Fibroblast of lung (primary cell): ENCODE measurements at regions not wholly inside any gene's neighbourhood (a gene's known extent, or its start where the extent isn't known, plus 50 kb on each side); places are given as distances from the start of the nearest gene placed in this dataset.

Source experiments
- DNase-seq, 2 donors: peaks; one replicate each; pipeline versions ENCODE4 v3.0.0 to v3.0.0-alpha.2; 2010; ENCODE audit warnings: low read depth in 2 of 2
- H2AFZ ChIP-seq: 2 replicates; pipeline ENCODE4 v1.5.1; 2012; ENCODE audit warnings: low read length, control low read depth, inconsistent platforms
- H3K27ac ChIP-seq: 2 replicates; pipeline ENCODE4 v1.5.1; 2011; ENCODE audit warnings: low read length, control low read depth; ENCODE audit not compliant: insufficient read depth
- H3K27me3 ChIP-seq: 2 replicates; pipeline ENCODE4 v1.5.1; 2011; ENCODE audit warnings: mild to moderate bottlenecking, low read length; ENCODE audit not compliant: control insufficient read depth, insufficient read depth
- H3K36me3 ChIP-seq: 2 replicates; pipeline ENCODE4 v1.5.1; 2011; ENCODE audit warnings: low read length; ENCODE audit not compliant: control insufficient read depth, insufficient read depth
- H3K4me1 ChIP-seq: 2 replicates; pipeline ENCODE4 v1.5.1; 2011; ENCODE audit warnings: low read length; ENCODE audit not compliant: control insufficient read depth, insufficient read depth; ENCODE audit errors: extremely low read depth
- H3K4me2 ChIP-seq: 2 replicates; pipeline ENCODE4 v1.5.1; 2011; ENCODE audit warnings: low read length, control low read depth; ENCODE audit not compliant: insufficient read depth; ENCODE audit errors: extremely low read depth
- H3K4me3 ChIP-seq, 4 experiments: fragments of 200-600 bp in 1 of 4; sonication (generic) in 1 of 4; replicated peaks in 1 of 4; 2 replicates each; pipeline ENCODE4 v1.5.1; 2011 to 2016; ENCODE audit warnings: low read length in 4 of 4, low read depth in 3 of 4, mild to moderate bottlenecking in 3 of 4, control low read depth in 2 of 4, inconsistent platforms in 1 of 4, mixed read lengths in 1 of 4; ENCODE audit not compliant: insufficient read depth in 1 of 4; ENCODE audit errors: control extremely low read depth in 1 of 4
- H3K79me2 ChIP-seq: 2 replicates; pipeline ENCODE4 v1.5.1; 2012; ENCODE audit warnings: mild to moderate bottlenecking, low read length, inconsistent platforms; ENCODE audit not compliant: control insufficient read depth, insufficient read depth
- H3K9ac ChIP-seq: 2 replicates; pipeline ENCODE4 v1.5.1; 2011; ENCODE audit warnings: mild to moderate bottlenecking, low read length, control low read depth; ENCODE audit not compliant: insufficient read depth
- H3K9me3 ChIP-seq: 2 replicates; pipeline ENCODE4 v1.5.1; 2012; ENCODE audit warnings: low read depth, low read length; ENCODE audit not compliant: control insufficient read depth, insufficient read depth
- H4K20me1 ChIP-seq: 2 replicates; pipeline ENCODE4 v1.5.1; 2011; ENCODE audit warnings: low read length; ENCODE audit not compliant: control insufficient read depth, insufficient read depth; ENCODE audit errors: extremely low read depth
- EZH2 ChIP-seq: IDR thresholded peaks from 2 replicates; pipeline ENCODE4 v1.5.1; 2012; ENCODE audit warnings: low read length, control low read depth, mild to moderate bottlenecking; ENCODE audit errors: missing control alignments
- TF ChIP-seq, protein P1 (sequence below), 2 donors: IDR thresholded peaks in 1 of 2; conservative IDR thresholded peaks in 1 of 2; 1 replicate in 1 of 2; 2 replicates in 1 of 2; pipeline ENCODE4 v1.5.1; 2011 to 2012; ENCODE audit warnings: low read length in 2 of 2, control low read depth in 1 of 2, inconsistent platforms in 1 of 2, low read depth in 1 of 2, mild to moderate bottlenecking in 1 of 2

DNA sequence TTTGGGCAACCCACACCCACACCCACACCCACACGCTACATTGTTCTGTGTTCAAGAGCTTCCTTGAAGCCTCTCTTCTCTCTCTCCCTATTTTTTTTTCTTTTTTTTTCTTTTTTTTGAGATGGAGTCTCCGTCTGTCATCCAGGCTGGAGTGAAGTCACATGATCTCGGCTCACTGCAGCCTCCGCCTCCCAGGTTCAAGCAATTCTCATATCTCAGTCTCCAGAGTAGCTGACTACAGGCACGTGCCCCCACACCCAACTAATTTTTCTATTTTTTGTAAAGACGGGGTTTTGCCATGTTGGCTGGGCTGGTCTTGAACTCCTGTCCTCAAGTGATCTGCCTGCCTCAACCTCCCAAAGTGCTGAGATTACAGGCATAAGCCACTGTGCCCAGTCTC lies 271.1 kb downstream of the SHQ1 start:
- no peak overlapping the region for H2AFZ ChIP-seq
- H3K9me3 ChIP-seq = no peaks in the 10 kb centered on the region
- H3K27ac ChIP-seq = no peak overlapping the region
- H3K36me3 ChIP-seq = no peaks in the 10 kb centered on the region
- H3K4me1 ChIP-seq = no peaks in the 10 kb centered on the region
- H3K4me3 ChIP-seq = no peak overlapping the region
- no peak for TF ChIP-seq EZH2
- TF ChIP-seq, protein P1, sequence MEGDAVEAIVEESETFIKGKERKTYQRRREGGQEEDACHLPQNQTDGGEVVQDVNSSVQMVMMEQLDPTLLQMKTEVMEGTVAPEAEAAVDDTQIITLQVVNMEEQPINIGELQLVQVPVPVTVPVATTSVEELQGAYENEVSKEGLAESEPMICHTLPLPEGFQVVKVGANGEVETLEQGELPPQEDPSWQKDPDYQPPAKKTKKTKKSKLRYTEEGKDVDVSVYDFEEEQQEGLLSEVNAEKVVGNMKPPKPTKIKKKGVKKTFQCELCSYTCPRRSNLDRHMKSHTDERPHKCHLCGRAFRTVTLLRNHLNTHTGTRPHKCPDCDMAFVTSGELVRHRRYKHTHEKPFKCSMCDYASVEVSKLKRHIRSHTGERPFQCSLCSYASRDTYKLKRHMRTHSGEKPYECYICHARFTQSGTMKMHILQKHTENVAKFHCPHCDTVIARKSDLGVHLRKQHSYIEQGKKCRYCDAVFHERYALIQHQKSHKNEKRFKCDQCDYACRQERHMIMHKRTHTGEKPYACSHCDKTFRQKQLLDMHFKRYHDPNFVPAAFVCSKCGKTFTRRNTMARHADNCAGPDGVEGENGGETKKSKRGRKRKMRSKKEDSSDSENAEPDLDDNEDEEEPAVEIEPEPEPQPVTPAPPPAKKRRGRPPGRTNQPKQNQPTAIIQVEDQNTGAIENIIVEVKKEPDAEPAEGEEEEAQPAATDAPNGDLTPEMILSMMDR (conservative IDR thresholded peaks at IDR 0.05 in 1 of 2, IDR thresholded peaks at IDR 0.05 in 1 of 2; ENCODE audit: low read depth in 1 of 2, low read length in 2 of 2) = no peak
- DNase-seq = no peak
- peaks cover 5% of the 10 kb centered on the region for H3K27me3 ChIP-seq
- H3K79me2 ChIP-seq = no peaks in the 10 kb centered on the region
- no peak overlapping the region for H3K9ac ChIP-seq
- no peak overlapping the region for H3K4me2 ChIP-seq
- H4K20me1 ChIP-seq = no peaks in the 10 kb centered on the region

DNA sequence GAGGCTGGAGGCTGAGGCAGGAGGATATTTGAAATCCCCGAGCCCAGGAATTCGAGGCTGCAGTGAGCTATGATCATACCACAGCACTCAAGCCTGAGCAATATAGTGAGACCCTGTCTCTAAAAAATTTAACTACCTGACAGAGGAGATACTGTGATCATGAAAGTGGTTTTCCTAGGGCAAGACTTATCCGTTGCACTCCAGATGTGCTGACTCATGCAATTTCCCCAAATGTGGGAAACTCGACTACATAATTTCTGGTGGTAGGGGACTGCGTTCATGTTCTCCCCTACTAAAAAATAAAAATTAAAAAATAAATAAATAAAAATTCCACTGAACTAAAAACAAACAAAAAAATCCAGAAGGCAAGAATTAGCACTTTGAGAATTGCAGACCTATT lies 271.7 kb downstream of the SHQ1 start:
- Histone ChIP-seq H3K4me2 (no peak overlapping the region), H3K9me3 (no peaks in the 10 kb centered on the region), H2AFZ (no peak overlapping the region), H3K4me3 (no peak overlapping the region), H3K9ac (no peak overlapping the region), H3K4me1 (no peaks in the 10 kb centered on the region), H3K27me3 (peaks cover 5% of the 10 kb centered on the region), H4K20me1 (no peaks in the 10 kb centered on the region), H3K27ac (no peak overlapping the region), H3K36me3 (no peaks in the 10 kb centered on the region), H3K79me2 (no peaks in the 10 kb centered on the region)
- no peak for DNase-seq
- TF ChIP-seq, protein P1 (conservative IDR thresholded peaks at IDR 0.05 in 1 of 2, IDR thresholded peaks at IDR 0.05 in 1 of 2; ENCODE audit: low read depth in 1 of 2, low read length in 2 of 2) = no peak
- no peak for TF ChIP-seq EZH2

DNA sequence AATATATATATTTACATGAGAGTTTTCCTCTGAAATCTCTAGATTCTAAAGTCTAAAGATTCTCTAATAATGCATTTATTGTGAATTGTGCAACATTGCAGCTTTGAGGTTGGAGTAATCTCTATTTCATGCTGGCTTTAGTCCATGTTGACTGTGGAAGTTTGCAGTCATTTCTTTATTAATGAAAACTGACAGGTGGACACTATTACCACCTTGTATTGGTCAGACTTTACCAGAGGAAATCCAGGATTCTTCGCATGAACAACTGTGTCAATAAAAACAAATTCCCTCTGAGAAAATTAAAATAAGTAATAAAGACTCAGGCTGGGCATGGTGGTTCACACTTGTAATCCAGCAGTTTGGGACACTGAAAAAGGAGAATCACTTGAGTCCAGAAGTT lies 274.1 kb downstream of the SHQ1 start:
- H3K36me3 ChIP-seq = no peaks in the 10 kb centered on the region
- no peak overlapping the region for H2AFZ ChIP-seq
- no peak overlapping the region for H3K27ac ChIP-seq
- no peak overlapping the region for H3K4me2 ChIP-seq
- H3K4me3 ChIP-seq = no peak overlapping the region
- H3K4me1 ChIP-seq = no peaks in the 10 kb centered on the region
- TF ChIP-seq EZH2 = no peak
- TF ChIP-seq, protein P1 (conservative IDR thresholded peaks at IDR 0.05 in 1 of 2, IDR thresholded peaks at IDR 0.05 in 1 of 2; ENCODE audit: low read depth in 1 of 2, low read length in 2 of 2) = no peak
- no peaks in the 10 kb centered on the region for H3K9me3 ChIP-seq
- H4K20me1 ChIP-seq = no peaks in the 10 kb centered on the region
- no peaks in the 10 kb centered on the region for H3K79me2 ChIP-seq
- H3K9ac ChIP-seq = no peak overlapping the region
- DNase-seq = no peak
- peaks cover 3% of the 10 kb centered on the region for H3K27me3 ChIP-seq
